Stimulated activated CD4-positive, alpha-beta T cell treated with anti-CD3 and anti-CD28 coated beads, Interleukin-1b, Interleukin-23, amount 100 ng/mL, for 1 hour (primary cell): ENCODE measurements at regions not wholly inside any gene's neighbourhood (a gene's known extent, or its start where the extent isn't known, plus 50 kb on each side); places are given as distances from the start of the nearest gene placed in this dataset.

Source experiments
- DNase-seq, 2 donors: peaks; one replicate each; pipeline ENCODE4 v3.0.0-alpha.2; 2020; ENCODE audit warnings: low read depth in 2 of 2

GRCh38 chr4:108567831-108568230 lies 52.5 kb upstream of the RPL34 start:
- no peak for DNase-seq

- DNase-seq: no peak
Measured at GRCh38 chr4:108561116-108561515, 59.3 kb upstream of the RPL34 start.

- no peak for DNase-seq
Measured at GRCh38 chr4:108560616-108561015, 59.8 kb upstream of the RPL34 start.

- DNase-seq: no peak
Measured at GRCh38 chr4:108559911-108560310, 60.5 kb upstream of the RPL34 start.

- DNase-seq: no peak
Measured at GRCh38 chr4:108559068-108559793, 61.1 kb upstream of the RPL34 start.

- DNase-seq: no peak
Measured at GRCh38 chr4:108556588-108557200, 63.7 kb upstream of the RPL34 start.

GRCh38 chr4:108556166-108556565 lies 64.2 kb upstream of the RPL34 start:
- no peak for DNase-seq

GRCh38 chr4:108555701-108556100 lies 64.7 kb upstream of the RPL34 start:
- no peak for DNase-seq

GRCh38 chr4:108547682-108548081 lies 72.7 kb upstream of the RPL34 start:
- no peak for DNase-seq

- DNase-seq: no peak
Measured at GRCh38 chr4:108546728-108547127, 73.6 kb upstream of the RPL34 start.

- DNase-seq: no peak
Measured at GRCh38 chr4:108544481-108544880, 75.9 kb upstream of the RPL34 start.

- DNase-seq: no peak
Measured at GRCh38 chr4:108543359-108543968, 76.9 kb upstream of the RPL34 start.

GRCh38 chr4:108540536-108540935 lies 79.8 kb upstream of the RPL34 start:
- no peak for DNase-seq

GRCh38 chr4:108536577-108536976 lies 83.8 kb upstream of the RPL34 start:
- no peak for DNase-seq

GRCh38 chr4:108535757-108536156 lies 84.6 kb upstream of the RPL34 start:
- no peak for DNase-seq

- DNase-seq: no peak
Measured at GRCh38 chr4:108533876-108534275, 86.5 kb upstream of the RPL34 start.

GRCh38 chr4:108533245-108533844 lies 87.0 kb upstream of the RPL34 start:
- DNase-seq: no peak

- DNase-seq: no peak
Measured at GRCh38 chr4:108532738-108533137, 87.6 kb upstream of the RPL34 start.

- DNase-seq: no peak
Measured at GRCh38 chr4:108532187-108532586, 88.2 kb upstream of the RPL34 start.

GRCh38 chr4:108531461-108531860 lies 88.9 kb upstream of the RPL34 start:
- no peak for DNase-seq

GRCh38 chr4:108529984-108530905 lies 90.1 kb upstream of the RPL34 start:
- DNase-seq: no peak

- DNase-seq: no peak
Measured at GRCh38 chr4:108529102-108529501, 91.3 kb upstream of the RPL34 start.
